D721Med (cell line): ENCODE measurements at regions not wholly inside any gene's neighbourhood (a gene's known extent, or its start where the extent isn't known, plus 50 kb on each side); places are given as distances from the start of the nearest gene placed in this dataset.

Experiments used
- DNase-seq: peaks from one replicate; pipeline ENCODE4 v3.0.0; 2011; ENCODE audit warnings: low spot score; ENCODE audit not compliant: insufficient read length
- FAIRE-seq: peaks from 2 replicates; lab custom pipeline; 2011; peaks lifted over from hg19 to GRCh38; lab: Jason Lieb, UNC
- TF ChIP-seq, protein P1 (sequence below): IDR thresholded peaks from 2 replicates; pipeline ENCODE4 v1.5.1; 2012; ENCODE audit warnings: mild to moderate bottlenecking, control low read depth; ENCODE audit not compliant: insufficient read depth; ENCODE audit errors: missing control alignments

DNA sequence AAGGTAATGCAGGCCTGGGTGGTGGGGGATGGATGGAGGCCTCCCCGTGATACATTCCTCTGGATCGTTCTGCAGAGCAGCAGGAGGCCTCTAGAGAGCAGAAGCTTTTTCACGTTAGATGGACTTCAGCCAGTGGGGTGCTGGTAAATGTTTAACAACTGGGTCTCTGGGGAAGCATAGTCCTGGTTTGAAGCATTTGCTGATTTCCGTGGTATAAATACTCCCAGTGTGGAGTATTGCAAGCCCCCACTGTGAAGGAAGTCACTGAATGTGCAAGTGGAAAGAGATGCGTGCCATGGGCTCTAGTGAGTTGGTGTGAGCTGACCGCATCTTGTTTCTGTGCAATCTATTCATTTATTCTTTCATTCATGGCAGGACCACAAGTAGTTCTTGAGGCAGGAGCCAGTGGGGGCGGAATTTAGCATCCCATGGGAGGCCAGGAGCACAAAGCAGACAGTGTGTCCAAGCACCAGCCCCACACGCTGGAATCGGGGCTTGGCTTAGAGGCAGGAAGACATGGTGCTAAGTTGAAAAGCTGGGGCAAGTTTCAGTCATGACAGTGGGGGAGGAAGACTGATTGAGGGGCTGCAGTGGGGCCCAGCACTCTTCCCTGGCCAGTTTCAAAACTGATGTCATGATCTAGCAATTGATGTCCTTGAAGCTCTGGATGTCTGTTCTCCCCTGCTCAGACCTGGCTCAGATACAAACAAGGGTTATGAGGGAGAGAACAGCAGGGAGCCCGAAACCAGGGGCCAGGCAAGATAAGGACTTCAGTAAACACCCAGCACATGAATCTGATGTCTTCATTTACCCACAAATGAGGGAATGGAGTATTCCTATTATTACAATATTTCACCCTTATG is 280.9 kb upstream of the LYZL1 start:
- TF ChIP-seq, protein P1, sequence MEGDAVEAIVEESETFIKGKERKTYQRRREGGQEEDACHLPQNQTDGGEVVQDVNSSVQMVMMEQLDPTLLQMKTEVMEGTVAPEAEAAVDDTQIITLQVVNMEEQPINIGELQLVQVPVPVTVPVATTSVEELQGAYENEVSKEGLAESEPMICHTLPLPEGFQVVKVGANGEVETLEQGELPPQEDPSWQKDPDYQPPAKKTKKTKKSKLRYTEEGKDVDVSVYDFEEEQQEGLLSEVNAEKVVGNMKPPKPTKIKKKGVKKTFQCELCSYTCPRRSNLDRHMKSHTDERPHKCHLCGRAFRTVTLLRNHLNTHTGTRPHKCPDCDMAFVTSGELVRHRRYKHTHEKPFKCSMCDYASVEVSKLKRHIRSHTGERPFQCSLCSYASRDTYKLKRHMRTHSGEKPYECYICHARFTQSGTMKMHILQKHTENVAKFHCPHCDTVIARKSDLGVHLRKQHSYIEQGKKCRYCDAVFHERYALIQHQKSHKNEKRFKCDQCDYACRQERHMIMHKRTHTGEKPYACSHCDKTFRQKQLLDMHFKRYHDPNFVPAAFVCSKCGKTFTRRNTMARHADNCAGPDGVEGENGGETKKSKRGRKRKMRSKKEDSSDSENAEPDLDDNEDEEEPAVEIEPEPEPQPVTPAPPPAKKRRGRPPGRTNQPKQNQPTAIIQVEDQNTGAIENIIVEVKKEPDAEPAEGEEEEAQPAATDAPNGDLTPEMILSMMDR, result no peak
- FAIRE-seq (no peak), DNase-seq (no peak)

DNA sequence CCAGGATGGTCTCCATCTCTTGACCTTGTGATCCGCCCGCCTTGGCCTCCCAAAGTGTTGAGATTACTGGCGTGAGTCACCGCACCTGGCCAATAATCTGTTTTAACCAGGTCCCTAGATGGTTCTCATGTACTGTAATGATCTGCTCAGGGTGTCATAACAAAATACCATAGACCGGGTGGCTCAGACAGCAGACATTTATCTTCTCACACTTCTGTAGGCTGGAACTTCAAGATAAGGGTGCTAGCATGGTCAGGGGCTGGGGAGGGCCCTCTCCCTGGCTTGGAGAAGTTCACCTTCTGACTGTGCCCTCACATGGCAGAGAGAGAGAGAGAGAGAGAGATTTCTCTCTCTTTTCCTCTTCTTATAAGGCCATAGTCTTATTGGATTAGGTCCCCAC is 279.4 kb upstream of the LYZL1 start:
- TF ChIP-seq, protein P1, result no peak
- DNase-seq, result no peak
- FAIRE-seq, result no peak

DNA sequence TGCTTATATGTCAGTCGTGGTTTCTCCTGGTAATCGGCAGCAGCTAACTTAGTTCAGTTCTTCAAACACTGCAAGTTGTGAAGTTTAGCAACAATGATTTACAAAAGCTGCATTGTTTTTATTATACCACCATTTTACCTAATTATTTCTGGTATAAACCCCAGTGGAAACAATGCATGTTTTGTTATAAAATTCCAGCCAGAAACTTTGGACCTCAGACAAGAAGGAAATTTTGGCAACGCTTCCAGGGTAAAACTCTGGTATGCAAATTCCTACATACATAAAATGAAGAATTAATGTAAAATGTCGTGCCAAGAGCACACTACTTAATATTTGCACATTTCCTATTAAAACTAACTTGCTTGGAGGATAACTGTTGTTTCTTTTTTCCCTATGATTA is 277.4 kb upstream of the LYZL1 start:
- no peak for DNase-seq
- TF ChIP-seq, protein P1, result no peak
- no peak for FAIRE-seq

DNA sequence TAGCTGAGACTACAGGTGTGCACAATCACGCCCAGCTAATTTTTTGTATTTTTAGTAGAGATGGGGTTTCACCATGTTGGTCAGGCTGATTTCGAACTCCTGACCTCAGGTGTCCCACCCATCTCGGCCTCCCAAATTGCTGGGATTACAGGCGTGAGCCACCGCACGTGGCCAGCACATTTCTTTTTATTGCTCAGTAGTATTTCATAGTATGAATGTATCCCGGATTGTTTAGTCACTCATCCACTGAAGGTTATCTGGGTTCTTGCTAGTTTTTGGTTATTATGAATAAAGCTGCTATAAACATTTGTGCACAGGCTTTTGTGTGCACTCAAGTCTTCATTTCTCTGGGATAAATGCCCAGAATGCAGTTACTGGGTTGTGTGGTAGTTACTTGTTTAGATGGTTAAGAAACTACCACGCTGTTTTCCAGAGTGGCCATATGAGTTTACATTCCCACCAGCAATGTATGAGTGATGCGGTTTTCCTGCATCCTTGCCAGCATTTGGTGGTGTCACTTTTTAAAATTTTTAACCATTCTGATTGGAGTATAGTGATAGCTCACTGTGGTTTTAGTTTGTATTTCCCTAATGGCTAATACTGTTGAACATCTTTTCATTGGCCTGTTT is 275.8 kb upstream of the LYZL1 start:
- TF ChIP-seq, protein P1, result no peak
- FAIRE-seq, result no peak
- DNase-seq, result no peak

DNA sequence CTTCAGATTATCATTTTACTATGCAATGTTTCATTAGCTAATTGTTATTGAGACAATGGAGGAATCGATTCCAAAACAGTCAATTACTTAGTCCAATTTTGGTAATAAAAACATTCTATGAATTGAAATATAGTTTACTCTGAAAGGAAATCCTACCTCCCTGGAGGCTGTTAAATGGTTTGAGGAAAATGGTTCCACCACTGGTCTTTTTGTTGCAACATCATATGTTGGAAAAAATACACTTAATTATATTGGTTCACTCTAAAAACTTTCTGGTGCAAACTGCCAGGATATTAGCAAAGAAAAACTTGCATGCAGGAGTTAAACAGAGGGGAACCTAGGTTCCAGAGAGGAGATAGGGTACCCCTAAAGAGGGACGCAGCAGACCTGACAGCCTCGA is 267.3 kb upstream of the LYZL1 start:
- DNase-seq (no peak), FAIRE-seq (no peak)
- TF ChIP-seq, protein P1, result no peak

DNA sequence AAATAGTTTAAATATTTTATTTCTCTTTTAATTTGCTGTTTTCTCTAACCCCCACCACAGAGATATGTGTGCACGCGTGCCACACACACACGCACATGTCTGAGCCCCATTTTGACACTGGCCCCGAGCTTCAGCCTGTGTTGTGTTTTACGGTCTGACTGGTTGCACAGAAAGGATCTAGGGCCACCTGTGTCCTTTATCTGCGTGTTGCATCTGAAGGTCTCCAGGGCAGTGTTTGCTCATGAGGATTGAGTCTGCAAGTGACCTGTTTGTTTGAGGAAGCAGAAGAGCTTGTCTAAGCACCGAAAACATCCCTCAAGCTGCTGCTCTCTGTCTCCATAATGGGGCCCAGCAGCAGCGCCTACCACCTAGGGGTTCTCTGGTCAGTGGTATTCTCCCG is 266.4 kb upstream of the LYZL1 start:
- TF ChIP-seq, protein P1, result no peak
- FAIRE-seq (no peak), DNase-seq (no peak)

DNA sequence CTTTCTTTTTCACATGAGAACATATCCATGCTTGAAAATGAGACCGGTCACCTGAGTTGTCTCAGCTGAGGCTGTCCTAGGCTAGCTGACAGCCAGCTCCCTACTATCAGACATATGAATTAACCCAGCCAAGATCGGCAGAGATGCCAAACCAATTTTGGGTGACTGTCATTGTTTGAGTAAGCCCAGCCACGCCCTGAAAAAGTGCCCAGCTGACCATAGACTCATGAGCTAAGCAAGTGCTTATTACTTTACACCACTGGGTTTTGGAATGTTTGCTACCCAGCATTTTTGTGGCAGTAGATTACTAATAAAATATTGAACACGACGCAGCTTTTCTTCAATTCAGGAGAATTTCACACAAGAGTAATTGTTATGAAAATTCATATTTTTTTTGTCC is 265.2 kb upstream of the LYZL1 start:
- DNase-seq, result no peak
- no peak for FAIRE-seq
- TF ChIP-seq, protein P1, result no peak
